ENCODE measurements at regions not wholly inside any gene's neighbourhood (a gene's known extent, or its start where the extent isn't known, plus 50 kb on each side); places are given as distances from the start of the nearest gene placed in this dataset.

- no peaks in the 10 kb centered on the region for H3K9me3 ChIP-seq (ENCODE audit: control insufficient read depth, insufficient read depth, low read depth, low read length)
- no peak for ATAC-seq
- no TSS peak for BruUV-seq (replicated peaks)
- intact Hi-C loops (cut with micrococcal nuclease; ENCODE audit: unreplicated experiment) (no loop called here), in situ Hi-C loops (cut with HindIII; ENCODE audit: low pct_unique_long_range_greater_than_20kb, low sequenced_read_pairs) (no loop called here)
- H3K4me1 ChIP-seq (ENCODE audit: control insufficient read depth, insufficient read depth, low read length), result no peaks in the 10 kb centered on the region
- ChIA-PET POLR2A (no interaction called here), CTCF (no interaction called here)
- H3K27me3 ChIP-seq (ENCODE audit: control insufficient read depth, insufficient read depth, low read length), result no peaks in the 10 kb centered on the region
- DNase-seq (ENCODE audit: low read depth, low spot score), result no peak
- H3K4me3 ChIP-seq (ENCODE audit: low read depth in 2 of 2, low read length in 2 of 2), result no peak overlapping the region
- no peak overlapping the region for H3K27ac ChIP-seq (ENCODE audit: low read length)
- H3K36me3 ChIP-seq (ENCODE audit: control insufficient read depth, insufficient read depth, low read length), result no peaks in the 10 kb centered on the region
- TF ChIP-seq CTCF (IDR thresholded peaks at IDR 0.05) (no peak), TCF7L2 (IDR thresholded peaks at IDR 0.05; ENCODE audit: low read depth, low read length) (no peak), POLR2AphosphoS5 (IDR thresholded peaks at IDR 0.05; ENCODE audit: low read depth, low read length) (no peak), SIN3A (IDR thresholded peaks at IDR 0.05; ENCODE audit: borderline replicate concordance, insufficient read depth, low read depth, low read length) (no peak), REST (IDR thresholded peaks at IDR 0.05; ENCODE audit: insufficient read depth in 1 of 2, low read depth in 2 of 2, low read length in 1 of 2) (no peak)
Observed at GRCh38 chr4:146023334-146023967, 84.8 kb upstream of the ZNF827 start.

GRCh38 chr4:146022541-146022940 lies 83.9 kb upstream of the ZNF827 start:
- POLR2A ChIA-PET, result no interaction called here
- BruUV-seq (replicated peaks), result no TSS peak
- in situ Hi-C loops (cut with HindIII; ENCODE audit: low pct_unique_long_range_greater_than_20kb, low sequenced_read_pairs) (no loop called here), intact Hi-C loops (cut with micrococcal nuclease; ENCODE audit: unreplicated experiment) (no loop called here)
- Histone ChIP-seq H3K4me1 (ENCODE audit: control insufficient read depth, insufficient read depth, low read length) (no peaks in the 10 kb centered on the region), H3K27ac (ENCODE audit: low read length) (no peak overlapping the region), H3K9me3 (ENCODE audit: control insufficient read depth, insufficient read depth, low read depth, low read length) (no peaks in the 10 kb centered on the region), H3K27me3 (ENCODE audit: control insufficient read depth, insufficient read depth, low read length) (no peaks in the 10 kb centered on the region), H3K4me3 (ENCODE audit: low read depth in 2 of 2, low read length in 2 of 2) (no peak overlapping the region), H3K36me3 (ENCODE audit: control insufficient read depth, insufficient read depth, low read length) (no peaks in the 10 kb centered on the region)
- ATAC-seq, result no peak
- no peak for TF ChIP-seq CTCF (IDR thresholded peaks at IDR 0.05)
- no peak for TF ChIP-seq REST (IDR thresholded peaks at IDR 0.05; ENCODE audit: insufficient read depth in 1 of 2, low read depth in 2 of 2, low read length in 1 of 2)
- no peak for TF ChIP-seq TCF7L2 (IDR thresholded peaks at IDR 0.05; ENCODE audit: low read depth, low read length)
- TF ChIP-seq SIN3A (IDR thresholded peaks at IDR 0.05; ENCODE audit: borderline replicate concordance, insufficient read depth, low read depth, low read length), result no peak
- no peak for TF ChIP-seq POLR2AphosphoS5 (IDR thresholded peaks at IDR 0.05; ENCODE audit: low read depth, low read length)
- CTCF ChIA-PET, result no interaction called here
- DNase-seq (ENCODE audit: low read depth, low spot score), result no peak
